Psoas muscle (tissue), 7 donors: ENCODE measurements at regions not wholly inside any gene's neighbourhood (a gene's known extent, or its start where the extent isn't known, plus 50 kb on each side); places are given as distances from the start of the nearest gene placed in this dataset.

Experiments
- ATAC-seq, 4 donors: fragments of 200-7000 bp; cut with Tn5 transposase; one replicate each; pipeline ENCODE4 v1.9.1; 2020; ENCODE audit warnings: moderate library complexity in 3 of 4, mild to moderate bottlenecking in 2 of 4
- DNase-seq, 2 donors: peaks; one replicate each; pipeline ENCODE4 v3.0.0-alpha.2; 2020
- H3K27ac ChIP-seq: fragments of 200-600 bp; one replicate; pipeline ENCODE4 v1.8.0; 2022
- H3K27me3 ChIP-seq, 3 donors: fragments of 200-600 bp in 1 of 3; one replicate each; pipeline versions ENCODE4 v1.6.1 to v1.8.0; 2013 to 2022; ENCODE audit warnings: low read length in 2 of 3, mild to moderate bottlenecking in 2 of 3, moderate library complexity in 1 of 3; ENCODE audit not compliant: insufficient read depth in 3 of 3
- H3K36me3 ChIP-seq, 2 donors: fragments of 200-600 bp in 1 of 2; one replicate each; pipeline versions ENCODE4 v1.6.1 to v1.8.0; 2013 to 2022; ENCODE audit warnings: low read depth in 1 of 2, mild to moderate bottlenecking in 1 of 2, moderate library complexity in 1 of 2; ENCODE audit not compliant: insufficient read depth in 1 of 2
- H3K4me1 ChIP-seq: fragments of 200-600 bp; one replicate; pipeline ENCODE4 v1.8.0; 2022
- H3K4me3 ChIP-seq: fragments of 200-600 bp; one replicate; pipeline ENCODE4 v1.8.0; 2022; ENCODE audit warnings: mild to moderate bottlenecking
- H3K9me3 ChIP-seq: fragments of 200-600 bp; one replicate; pipeline ENCODE4 v1.8.0; 2022
- CTCF ChIP-seq: fragments of 200-600 bp; IDR thresholded peaks from one replicate; pipeline ENCODE4 v1.8.0; 2022; ENCODE audit warnings: antibody characterized with exemption
- WGBS, 3 donors: extraction: QIAGEN DNeasy Blood & Tissue Kit; methylation state at CpG; one replicate each; pipeline versions ENCODE4 v1.1.6 to v1.1.7; 2013; 5-methylcytosine and 5-hydroxymethylcytosine counted together
- intact Hi-C, 2 donors: fragments of 100-400 bp; cut with DNase I; formaldehyde crosslinking; loops; one replicate each; pipeline versions ENCODE4 v1.11.0 to v1.14.2; 2022
- donor health status: healthy with polysubstance abuse.
- donor health status: DM: no; HTN: no; CAD: no; lungs with moderate emphysema.
- donor health status: Bipolar disorder and iron deficiency.
- donor health status: healthy.
- donor health status: DM: yes; HTN: yes; CAD: no.
- donor health status: DM: no; HTN: no; CAD: no.
- donor health status: DM: yes; HTN: yes; CAD: no.

- Histone ChIP-seq H3K4me3 (no peak overlapping the region), H3K27me3 (no peaks in the 10 kb centered on the region), H3K27ac (no peak overlapping the region), H3K9me3 (no peaks in the 10 kb centered on the region), H3K36me3 (no peaks in the 10 kb centered on the region), H3K4me1 (no peaks in the 10 kb centered on the region)
- ATAC-seq (peak in 2 of 4 donors; percentile 32 to 44), DNase-seq (no peak)
- intact Hi-C loops, result loop anchor here in 1 of 2 donors (5.0 kb wide), 1 partner anchor 460 kb away; no protein-coding TSS in a partner anchor
- WGBS, 3 donors, result 16 to 20% (median 18%) methylated on average over 6 of the region's 6 CpGs
- TF ChIP-seq CTCF, result no peak
Measured at GRCh38 chr14:34302654-34303053, 159.4 kb downstream of the SPTSSA start.

GRCh38 chr14:34300882-34301734 lies 160.9 kb downstream of the SPTSSA start:
- Histone ChIP-seq H3K27ac (no peak overlapping the region), H3K4me1 (no peaks in the 10 kb centered on the region), H3K27me3 (no peaks in the 10 kb centered on the region), H3K4me3 (no peak overlapping the region), H3K36me3 (no peaks in the 10 kb centered on the region), H3K9me3 (no peaks in the 10 kb centered on the region)
- TF ChIP-seq CTCF, result peak; percentile 66
- ATAC-seq (peak; percentile 39 to 74 (median 60)), DNase-seq (no peak)
- intact Hi-C loops, result loop anchor here (2.0 to 5.0 kb wide), 2 partner anchors 459 to 462 kb away; no protein-coding TSS in a partner anchor
- 48 to 52% (median 51%) methylated on average over 3 of the region's 3 CpGs for WGBS, 3 donors

GRCh38 chr14:34300330-34300729 lies 161.7 kb downstream of the SPTSSA start:
- TF ChIP-seq CTCF, result no peak
- ATAC-seq, result no peak
- WGBS, 3 donors, result 73 to 86% (median 73%) methylated on average over 3 of the region's 3 CpGs

GRCh38 chr14:34299360-34299759 lies 162.7 kb downstream of the SPTSSA start:
- no peak for DNase-seq
- no peak for ATAC-seq
- Histone ChIP-seq H3K9me3 (no peaks in the 10 kb centered on the region), H3K4me3 (no peak overlapping the region), H3K27ac (no peak overlapping the region), H3K4me1 (no peaks in the 10 kb centered on the region), H3K27me3 (no peaks in the 10 kb centered on the region), H3K36me3 (no peaks in the 10 kb centered on the region)
- intact Hi-C loops, result no loop called here
- 65 to 79% (median 68%) methylated on average over 3 of the region's 3 CpGs for WGBS, 3 donors
- no peak for TF ChIP-seq CTCF

More at GRCh38 chr14:34300330-34300729, 161.7 kb downstream of the SPTSSA start:
- Histone ChIP-seq H3K27me3 (no peaks in the 10 kb centered on the region), H3K4me1 (no peaks in the 10 kb centered on the region), H3K36me3 (no peaks in the 10 kb centered on the region), H3K4me3 (no peak overlapping the region), H3K9me3 (no peaks in the 10 kb centered on the region), H3K27ac (no peak overlapping the region)
- intact Hi-C loops, result loop anchor here (2.0 to 5.0 kb wide), 2 partner anchors 458 to 462 kb away; no protein-coding TSS in a partner anchor
- DNase-seq, result no peak
